Naive thymus-derived CD8-positive, alpha-beta T cell (primary cell): ENCODE measurements at regions not wholly inside any gene's neighbourhood (a gene's known extent, or its start where the extent isn't known, plus 50 kb on each side); places are given as distances from the start of the nearest gene placed in this dataset.
"Not testable (repeated sequence)": the region's sequence is repeated elsewhere in the genome, so short reads cannot be mapped to it uniquely, and the experiment has no call there.

Experiments used
- ATAC-seq, 2 donors: fragments of 150-1000 bp; cut with Tn5 transposase in 1 of 2; sonication (Bioruptor Pico), chemical (Tn5 transposase) in 1 of 2; 1 replicate in 1 of 2; 2 replicates in 1 of 2; pipeline ENCODE4 v1.10.0; 2021; ENCODE audit warnings: mild to moderate bottlenecking in 2 of 2, moderate library complexity in 2 of 2
- POLR2A ChIA-PET: fragments of 350-600 bp; sonication (Branson Sonifier 250); formaldehyde crosslinking; loops from one replicate; lab custom pipeline; 2021; ENCODE audit warnings: antibody characterized with exemption; lab: Charles Lee
- DNase-seq, 10 donors: peaks; one replicate each; pipeline versions ENCODE4 v3.0.0 to v3.0.0-alpha.2; 2020 to 2022
- H3K27ac Mint-ChIP-seq, 10 donors: one replicate each; pipeline ENCODE4 v1.8.0; 2020 to 2022; ENCODE audit warnings: mild to moderate bottlenecking in 10 of 10, mixed read lengths in 10 of 10, moderate library complexity in 4 of 10, inconsistent platforms in 1 of 10
- H3K27me3 Mint-ChIP-seq, 5 donors: one replicate each; pipeline ENCODE4 v1.8.0; 2021 to 2022; ENCODE audit warnings: mixed read lengths in 5 of 5
- H3K36me3 Mint-ChIP-seq, 3 donors: one replicate each; pipeline ENCODE4 v1.8.0; 2020 to 2022; ENCODE audit warnings: mixed read lengths in 3 of 3, mild to moderate bottlenecking in 2 of 3, inconsistent platforms in 1 of 3
- H3K4me1 Mint-ChIP-seq, 4 donors: one replicate each; pipeline ENCODE4 v1.8.0; 2021 to 2022; ENCODE audit warnings: mixed read lengths in 4 of 4
- H3K4me3 Mint-ChIP-seq, 10 donors: one replicate each; pipeline ENCODE4 v1.8.0; 2020 to 2022; ENCODE audit warnings: mild to moderate bottlenecking in 10 of 10, mixed read lengths in 10 of 10, moderate library complexity in 6 of 10, inconsistent platforms in 1 of 10
- H3K9me3 Mint-ChIP-seq, 9 donors: one replicate each; pipeline ENCODE4 v1.8.0; 2020 to 2022; ENCODE audit warnings: mixed read lengths in 9 of 9, mild to moderate bottlenecking in 3 of 9, inconsistent platforms in 1 of 9, moderate library complexity in 1 of 9

GRCh38 chr3:16066975-16067374, 107.5 kb upstream of the GALNT15 start:
- POLR2A ChIA-PET: no interaction called here
- no peak for ATAC-seq
- DNase-seq: no peak
- Mint-ChIP-seq H3K36me3 (no peaks in the 10 kb centered on the region), H3K4me3 (no peak overlapping the region), H3K27ac (no peak overlapping the region), H3K27me3 (peaks cover 0 to 9% (median 8%) of the 10 kb centered on the region in 5 donors), H3K9me3 (peaks cover 0 to 3% (median 0%) of the 10 kb centered on the region in 9 donors), H3K4me1 (peaks cover 0 to 4% (median 0%) of the 10 kb centered on the region in 4 donors)

- Mint-ChIP-seq H3K36me3 (no peaks in the 10 kb centered on the region), H3K27ac (no peak overlapping the region), H3K4me3 (no peak overlapping the region), H3K27me3 (peaks cover 0 to 6% (median 3%) of the 10 kb centered on the region in 5 donors), H3K9me3 (peaks cover 0 to 4% (median 0%) of the 10 kb centered on the region in 9 donors), H3K4me1 (peaks cover 0 to 2% (median 0%) of the 10 kb centered on the region in 4 donors)
- DNase-seq (no peak), ATAC-seq (no peak)
- POLR2A ChIA-PET: no interaction called here
These were observed 106.5 kb upstream of the GALNT15 start for GRCh38 chr3:16067837-16068471.

DNA sequence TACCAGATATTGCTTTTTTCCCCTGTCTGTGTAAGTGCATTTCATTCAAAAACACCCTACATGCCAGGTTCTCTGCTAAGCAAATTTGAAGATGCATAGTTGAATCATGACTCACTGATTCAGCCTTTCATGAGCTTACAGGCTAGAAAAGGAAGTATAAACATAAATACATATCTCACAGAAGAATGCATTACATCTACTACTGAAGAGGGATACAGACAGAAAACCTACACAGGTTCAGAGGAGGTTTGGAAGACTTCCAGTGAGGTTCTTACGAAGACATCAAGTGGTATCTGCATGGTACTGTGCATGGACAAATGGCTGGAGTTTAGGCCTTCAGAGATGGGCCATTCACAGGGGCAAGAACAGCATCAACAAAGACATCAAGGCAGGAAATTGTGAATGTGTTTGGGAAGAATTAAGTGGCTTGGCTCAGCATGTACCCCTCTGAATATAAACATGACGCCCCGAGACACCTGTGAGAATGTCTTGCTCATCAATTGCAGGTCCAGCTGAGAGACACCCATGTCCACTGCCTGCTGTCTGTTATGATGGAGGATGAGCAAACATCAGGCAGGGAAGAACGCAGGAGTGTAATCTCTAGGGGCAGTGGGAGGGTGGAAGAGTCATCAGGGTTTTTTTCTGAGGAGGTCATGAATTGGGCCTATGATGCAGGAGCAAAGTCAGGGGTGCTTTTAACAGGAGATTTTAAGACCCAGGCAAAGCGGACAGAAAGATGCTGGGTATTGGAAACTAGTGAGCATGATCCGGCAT, 105.1 kb upstream of the GALNT15 start:
- H3K9me3 Mint-ChIP-seq: peaks cover 0 to 4% (median 0%) of the 10 kb centered on the region in 9 donors
- ATAC-seq (no peak), DNase-seq (no peak)
- no peak overlapping the region for H3K27ac Mint-ChIP-seq
- peaks cover 0 to 2% (median 0%) of the 10 kb centered on the region in 4 donors for H3K4me1 Mint-ChIP-seq
- H3K4me3 Mint-ChIP-seq: no peak overlapping the region
- no peaks in the 10 kb centered on the region for H3K36me3 Mint-ChIP-seq
- H3K27me3 Mint-ChIP-seq: peaks cover 0 to 3% (median 0%) of the 10 kb centered on the region in 5 donors
- POLR2A ChIA-PET: no interaction called here

GRCh38 chr3:16070707-16071106, 103.8 kb upstream of the GALNT15 start:
- H3K4me3 Mint-ChIP-seq: no peak overlapping the region
- no peak for DNase-seq
- peaks cover 0 to 7% (median 0%) of the 10 kb centered on the region in 5 donors for H3K27me3 Mint-ChIP-seq
- no peaks in the 10 kb centered on the region for H3K4me1 Mint-ChIP-seq
- peaks cover 0 to 4% (median 0%) of the 10 kb centered on the region in 9 donors for H3K9me3 Mint-ChIP-seq
- no peak overlapping the region for H3K27ac Mint-ChIP-seq
- no peaks in the 10 kb centered on the region for H3K36me3 Mint-ChIP-seq
- no peak for ATAC-seq
- POLR2A ChIA-PET: no interaction called here

DNA sequence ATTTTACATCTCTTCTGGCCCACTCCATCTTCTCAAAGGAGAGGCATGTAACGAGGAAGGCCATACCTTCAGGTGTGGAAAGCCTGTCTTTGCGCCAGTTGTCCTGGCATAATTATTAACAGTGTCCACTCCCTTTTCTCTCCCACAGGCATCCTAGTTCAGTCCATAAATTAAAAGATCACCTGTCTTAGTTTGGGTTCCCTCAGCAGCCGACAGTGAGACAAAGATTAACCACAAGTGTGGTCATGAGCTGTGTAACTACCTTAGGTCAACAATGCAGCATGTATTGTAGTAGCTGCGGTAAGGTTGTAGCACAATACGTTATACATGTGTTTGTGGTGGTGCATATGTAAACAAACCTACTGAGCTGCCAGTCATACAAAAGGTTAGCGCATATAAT, 103.3 kb upstream of the GALNT15 start:
- H3K4me1 Mint-ChIP-seq: no peaks in the 10 kb centered on the region
- POLR2A ChIA-PET: no interaction called here
- H3K9me3 Mint-ChIP-seq: peaks cover 0 to 4% (median 0%) of the 10 kb centered on the region in 9 donors
- DNase-seq: no peak
- H3K27ac Mint-ChIP-seq: no peak overlapping the region
- no peak for ATAC-seq
- no peak overlapping the region for H3K4me3 Mint-ChIP-seq
- H3K36me3 Mint-ChIP-seq: no peaks in the 10 kb centered on the region
- peaks cover 0 to 7% (median 0%) of the 10 kb centered on the region in 5 donors for H3K27me3 Mint-ChIP-seq

DNA sequence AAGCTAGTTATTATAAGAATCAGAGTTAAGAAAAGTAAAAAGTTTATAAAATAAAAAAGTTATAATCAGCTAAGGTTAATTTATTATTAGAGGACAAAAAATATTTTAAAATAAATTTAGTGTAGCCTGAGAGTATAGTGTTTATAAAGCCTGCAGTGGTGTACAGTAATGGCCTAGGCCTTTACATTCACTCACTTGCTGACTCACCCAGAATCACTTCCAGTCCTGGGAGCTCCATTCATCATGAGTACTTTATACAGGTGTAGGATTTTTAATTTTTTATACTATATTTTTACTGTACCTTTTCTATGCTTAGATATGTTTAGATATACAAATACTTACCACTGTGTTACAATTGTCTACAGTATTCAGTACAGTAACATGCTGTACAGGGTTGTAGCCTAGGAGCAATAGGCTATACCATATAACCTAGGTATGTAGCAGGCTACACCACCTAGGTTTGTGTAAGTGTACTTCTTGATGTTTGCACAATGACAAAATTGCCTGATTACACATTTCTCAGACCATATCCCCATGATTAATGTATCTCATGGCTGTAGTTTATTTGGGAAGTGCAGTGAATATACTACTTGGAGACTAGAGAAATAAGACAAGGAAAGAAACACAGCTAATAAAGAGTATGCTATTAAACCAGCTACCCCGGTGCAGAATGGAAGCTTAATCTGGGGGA, 101.9 kb upstream of the GALNT15 start:
- DNase-seq (no peak), ATAC-seq (no peak)
- Mint-ChIP-seq H3K4me1 (no peaks in the 10 kb centered on the region), H3K27me3 (peaks cover 0 to 7% (median 0%) of the 10 kb centered on the region in 5 donors), H3K36me3 (peaks cover 0 to 2% (median 0%) of the 10 kb centered on the region in 3 donors), H3K27ac (no peak overlapping the region), H3K9me3 (peaks cover 0 to 9% (median 3%) of the 10 kb centered on the region in 9 donors), H3K4me3 (no peak overlapping the region)
- POLR2A ChIA-PET: no interaction called here

DNA sequence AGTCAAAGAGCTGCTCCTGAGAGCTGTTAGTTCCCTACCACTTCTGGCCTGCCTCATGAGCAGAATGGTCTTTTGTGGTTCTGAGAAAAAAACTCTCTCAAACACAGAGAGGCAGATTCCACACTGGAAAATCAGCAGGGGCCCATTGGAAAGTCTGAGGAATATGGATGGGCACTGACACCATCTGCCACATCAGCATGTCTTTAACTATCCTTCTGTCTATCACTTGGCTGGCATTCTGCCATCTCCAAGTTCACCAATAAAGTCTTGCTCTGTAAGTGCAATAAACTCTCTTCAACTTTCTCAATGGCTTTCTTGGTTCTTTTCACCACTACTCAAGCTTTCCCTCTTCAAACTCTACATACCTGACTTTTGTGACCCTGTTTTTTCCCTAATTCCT, 101.3 kb upstream of the GALNT15 start:
- Mint-ChIP-seq H3K9me3 (peaks cover 0 to 14% (median 3%) of the 10 kb centered on the region in 9 donors), H3K4me1 (no peaks in the 10 kb centered on the region), H3K27ac (no peak overlapping the region), H3K4me3 (no peak overlapping the region), H3K36me3 (peaks cover 0 to 4% (median 3%) of the 10 kb centered on the region in 3 donors), H3K27me3 (peaks cover 0 to 7% (median 0%) of the 10 kb centered on the region in 5 donors)
- DNase-seq (no peak), ATAC-seq (no peak)
- POLR2A ChIA-PET: no interaction called here

DNA sequence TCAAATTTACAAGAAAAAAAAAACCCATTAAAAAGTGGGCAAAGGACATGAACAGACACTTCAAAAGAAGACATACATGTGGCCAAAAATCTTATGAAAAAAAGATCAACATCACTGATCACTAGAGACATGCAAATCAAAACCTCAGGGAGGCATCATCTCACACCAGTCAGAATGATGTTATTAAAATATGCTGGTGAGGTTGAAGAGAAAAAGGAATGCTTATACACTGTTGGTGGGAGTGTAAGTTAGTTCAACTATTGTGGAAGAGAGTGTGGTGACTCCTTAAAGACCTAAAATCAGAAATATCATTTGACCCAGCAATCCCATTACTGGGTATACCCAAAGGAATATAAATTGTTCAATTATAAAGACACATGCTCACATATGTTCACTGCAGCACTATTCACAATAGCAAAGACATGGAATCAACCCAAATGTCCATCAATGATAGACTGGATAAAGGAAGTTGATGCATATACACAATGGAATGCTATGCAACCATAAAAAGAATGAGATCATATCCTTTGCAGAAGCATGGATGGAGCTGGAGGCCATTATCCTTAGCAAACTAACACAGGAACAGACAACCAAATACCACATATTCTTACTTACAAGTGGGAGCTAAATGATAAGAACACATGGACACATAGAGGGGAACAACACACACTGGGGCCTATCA, 100.3 kb upstream of the GALNT15 start:
- DNase-seq, ATAC-seq, H3K36me3 Mint-ChIP-seq, H3K4me3 Mint-ChIP-seq, POLR2A ChIA-PET, H3K4me1 Mint-ChIP-seq, H3K27ac Mint-ChIP-seq: not testable (repeated sequence)
- Mint-ChIP-seq H3K9me3 (peaks cover 0 to 17% (median 3%) of the 10 kb centered on the region in 9 donors), H3K27me3 (peaks cover 0 to 10% (median 0%) of the 10 kb centered on the region in 5 donors)

DNA sequence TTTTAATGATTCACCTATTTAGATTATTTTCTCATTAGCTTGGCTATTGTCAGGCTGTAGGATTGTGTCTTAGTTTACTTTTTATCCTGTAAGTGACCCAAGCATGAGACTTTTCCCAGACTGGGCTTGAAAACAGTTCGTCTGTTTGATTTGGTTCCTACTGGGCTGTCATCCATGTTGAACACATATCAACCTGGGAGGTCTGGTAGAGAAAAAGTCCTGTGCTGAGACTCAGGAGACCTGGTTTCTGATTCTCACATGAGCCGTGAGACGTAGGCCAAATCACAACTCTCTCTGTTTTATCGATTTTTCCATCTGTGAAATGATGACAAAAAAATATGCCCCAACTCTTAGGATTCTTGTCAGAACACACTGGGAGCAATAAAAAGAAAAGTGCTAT, 98.8 kb upstream of the GALNT15 start:
- no peak for ATAC-seq

DNA sequence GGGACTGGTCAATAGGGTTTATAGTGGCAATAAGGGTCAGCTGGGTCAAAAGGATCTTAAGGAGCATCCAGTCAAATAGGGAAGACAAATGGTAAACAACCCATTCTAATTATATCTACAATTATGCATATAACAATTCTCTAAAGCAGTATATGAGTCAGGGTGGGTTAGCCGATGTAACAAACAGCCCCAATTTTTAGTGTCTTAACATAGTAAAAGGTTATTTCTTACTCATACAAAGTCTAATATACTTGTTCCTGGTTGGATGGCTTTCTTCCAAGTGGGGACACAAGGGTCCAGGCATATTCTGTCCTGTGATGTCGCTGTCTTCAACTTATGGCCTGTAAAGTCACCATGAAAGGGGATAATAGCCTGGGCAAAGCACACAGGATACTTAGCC, 97.9 kb upstream of the GALNT15 start:
- DNase-seq (no peak), ATAC-seq (no peak)
- no peaks in the 10 kb centered on the region for H3K4me1 Mint-ChIP-seq
- POLR2A ChIA-PET: no interaction called here
- no peak overlapping the region for H3K27ac Mint-ChIP-seq
- peaks cover 0 to 10% (median 1%) of the 10 kb centered on the region in 5 donors for H3K27me3 Mint-ChIP-seq
- peaks cover 0 to 37% (median 19%) of the 10 kb centered on the region in 9 donors for H3K9me3 Mint-ChIP-seq
- no peak overlapping the region for H3K4me3 Mint-ChIP-seq
- peaks cover 0 to 15% (median 11%) of the 10 kb centered on the region in 3 donors for H3K36me3 Mint-ChIP-seq

More for the DNA sequence above, 98.8 kb upstream of the GALNT15 start:
- Mint-ChIP-seq H3K36me3 (peaks cover 0 to 8% (median 5%) of the 10 kb centered on the region in 3 donors), H3K27me3 (peaks cover 0 to 10% (median under 1%) of the 10 kb centered on the region in 5 donors), H3K27ac (no peak overlapping the region), H3K4me3 (no peak overlapping the region), H3K9me3 (peaks cover 0 to 28% (median 11%) of the 10 kb centered on the region in 9 donors), H3K4me1 (no peaks in the 10 kb centered on the region)
- no peak for DNase-seq
- POLR2A ChIA-PET: no interaction called here

GRCh38 chr3:16077146-16077545, 97.3 kb upstream of the GALNT15 start:
- H3K4me3 Mint-ChIP-seq, ATAC-seq, POLR2A ChIA-PET, DNase-seq, H3K27ac Mint-ChIP-seq, H3K4me1 Mint-ChIP-seq: not testable (repeated sequence)
- Mint-ChIP-seq H3K9me3 (peaks cover 0 to 42% (median 18%) of the 10 kb centered on the region in 9 donors), H3K27me3 (peaks cover 0 to 10% (median 1%) of the 10 kb centered on the region in 5 donors), H3K36me3 (peaks cover 0 to 18% (median 11%) of the 10 kb centered on the region in 3 donors)

DNA sequence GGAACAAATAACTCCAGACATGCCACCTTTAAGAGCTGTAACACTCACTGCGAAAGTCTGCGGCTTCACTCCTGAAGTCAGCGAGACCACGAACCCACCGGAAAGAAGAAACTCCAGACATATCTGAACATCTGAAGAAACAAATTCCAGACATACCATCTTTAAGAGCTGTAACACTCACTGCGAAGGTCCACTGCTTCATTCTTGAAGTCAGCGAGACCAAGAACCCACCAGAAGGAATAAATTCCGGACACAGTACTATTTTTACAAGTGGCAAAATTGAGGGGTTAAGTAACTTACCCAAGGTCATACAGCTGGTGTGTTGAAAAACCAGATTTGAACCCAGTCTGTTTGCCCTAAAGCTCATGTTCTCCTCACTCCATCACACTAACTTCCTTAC, 96.8 kb upstream of the GALNT15 start:
- Mint-ChIP-seq H3K9me3 (peaks cover 0 to 46% (median 23%) of the 10 kb centered on the region in 9 donors), H3K27me3 (peaks cover 0 to 10% (median 1%) of the 10 kb centered on the region in 5 donors), H3K36me3 (peaks cover 0 to 22% (median 11%) of the 10 kb centered on the region in 3 donors)
- H3K27ac Mint-ChIP-seq, H3K4me3 Mint-ChIP-seq, H3K4me1 Mint-ChIP-seq, POLR2A ChIA-PET, ATAC-seq, DNase-seq: not testable (repeated sequence)
